Thyroid gland (tissue), 4 donors: ENCODE measurements at regions not wholly inside any gene's neighbourhood (a gene's known extent, or its start where the extent isn't known, plus 50 kb on each side); places are given as distances from the start of the nearest gene placed in this dataset.
"Not testable (repeated sequence)": the region's sequence is repeated elsewhere in the genome, so short reads cannot be mapped to it uniquely, and the experiment has no call there.

Experiments
- DNase-seq, 2 donors: peaks; one replicate each; pipeline ENCODE4 v3.0.0-alpha.2; 2019
- H3K27ac ChIP-seq, 3 donors: fragments of 200-600 bp; sonication (generic); 1 replicate in 2 of 3; 2 replicates in 1 of 3; pipeline ENCODE4 v1.5.1; 2016 to 2019; ENCODE audit warnings: mild to moderate bottlenecking in 1 of 3, moderate library complexity in 1 of 3
- H3K27me3 ChIP-seq: fragments of 200-600 bp; sonication (generic); one replicate; pipeline ENCODE4 v1.5.1; 2019
- H3K36me3 ChIP-seq, 2 donors: fragments of 200-600 bp; sonication (generic); one replicate each; pipeline ENCODE4 v1.5.1; 2016 to 2019
- H3K4me1 ChIP-seq, 2 donors: fragments of 200-600 bp; sonication (generic); one replicate each; pipeline ENCODE4 v1.5.1; 2017 to 2019
- H3K4me3 ChIP-seq, 3 donors: fragments of 200-600 bp; sonication (generic); replicated peaks in 1 of 3; 1 replicate in 2 of 3; 2 replicates in 1 of 3; pipeline ENCODE4 v1.5.1; 2016; ENCODE audit warnings: mild to moderate bottlenecking in 1 of 3
- H3K9me3 ChIP-seq: fragments of 200-600 bp; sonication (generic); one replicate; pipeline ENCODE4 v1.5.1; 2017
- CTCF ChIP-seq, 6 experiments: fragments of 200-600 bp in 3 of 6; fragments of 450-650 bp in 3 of 6; sonication (generic) in 3 of 6; IDR thresholded peaks; one replicate each; pipeline ENCODE4 v1.5.1; 2016 to 2019; ENCODE audit warnings: antibody characterized with exemption in 6 of 6, mild to moderate bottlenecking in 2 of 6, inconsistent platforms in 1 of 6, moderate library complexity in 1 of 6
- POLR2A ChIP-seq, 2 donors: fragments of 450-650 bp; IDR thresholded peaks; one replicate each; pipeline ENCODE4 v1.6.1; 2017; ENCODE audit warnings: antibody characterized with exemption in 2 of 2, mild to moderate bottlenecking in 2 of 2, moderate library complexity in 1 of 2
- WGBS, 2 donors: methylation state at CpG; one replicate each; pipeline ENCODE4 v1.1.5; 2017; 5-methylcytosine and 5-hydroxymethylcytosine counted together
- intact Hi-C: fragments of 100-400 bp; cut with DNase I; formaldehyde crosslinking; loops from one replicate; pipeline ENCODE4 v1.15.1; 2023

GRCh38 chr2:140091926-140092325 lies 1311.7 kb upstream of the NXPH2 start:
- TF ChIP-seq CTCF (IDR thresholded peaks at IDR 0.05) (no peak), POLR2A (IDR thresholded peaks at IDR 0.05) (no peak)
- H3K27me3 ChIP-seq, result no peaks in the 10 kb centered on the region
- no peak overlapping the region for H3K4me3 ChIP-seq
- no peaks in the 10 kb centered on the region for H3K4me1 ChIP-seq
- no peak for DNase-seq
- 95 to 96% methylated on average over 1 of the region's 1 CpG for WGBS, 2 donors
- H3K27ac ChIP-seq, result no peak overlapping the region
- intact Hi-C loops, result no loop called here
- no peaks in the 10 kb centered on the region for H3K36me3 ChIP-seq
- no peaks in the 10 kb centered on the region for H3K9me3 ChIP-seq

GRCh38 chr2:140086964-140087363 lies 1306.8 kb upstream of the NXPH2 start:
- no peak for DNase-seq
- Histone ChIP-seq H3K4me3 (no peak overlapping the region), H3K36me3 (no peaks in the 10 kb centered on the region), H3K4me1 (no peaks in the 10 kb centered on the region), H3K9me3 (no peaks in the 10 kb centered on the region), H3K27me3 (no peaks in the 10 kb centered on the region), H3K27ac (no peak overlapping the region)
- no peak for TF ChIP-seq POLR2A (IDR thresholded peaks at IDR 0.05)
- TF ChIP-seq CTCF (IDR thresholded peaks at IDR 0.05), result no peak
- 84 to 91% methylated on average over 1 of the region's 1 CpG for WGBS, 2 donors
- intact Hi-C loops, result no loop called here

GRCh38 chr2:140085674-140086073 lies 1305.5 kb upstream of the NXPH2 start:
- no peaks in the 10 kb centered on the region for H3K27me3 ChIP-seq
- H3K27ac ChIP-seq, result no peak overlapping the region
- no peak overlapping the region for H3K4me3 ChIP-seq
- H3K9me3 ChIP-seq, result no peaks in the 10 kb centered on the region
- TF ChIP-seq POLR2A (IDR thresholded peaks at IDR 0.05) (no peak), CTCF (IDR thresholded peaks at IDR 0.05) (no peak)
- no peaks in the 10 kb centered on the region for H3K36me3 ChIP-seq
- intact Hi-C loops, result no loop called here
- no peak for DNase-seq
- no peaks in the 10 kb centered on the region for H3K4me1 ChIP-seq

GRCh38 chr2:140079038-140079437 lies 1298.8 kb upstream of the NXPH2 start:
- H3K4me1 ChIP-seq, result no peaks in the 10 kb centered on the region
- H3K27ac ChIP-seq, result no peak overlapping the region
- no peak for TF ChIP-seq CTCF (IDR thresholded peaks at IDR 0.05)
- TF ChIP-seq POLR2A (IDR thresholded peaks at IDR 0.05), result no peak
- H3K36me3 ChIP-seq, result no peaks in the 10 kb centered on the region
- no peak overlapping the region for H3K4me3 ChIP-seq
- H3K9me3 ChIP-seq, result no peaks in the 10 kb centered on the region
- H3K27me3 ChIP-seq, result no peaks in the 10 kb centered on the region
- DNase-seq, result no peak
- intact Hi-C loops, result no loop called here

GRCh38 chr2:140076164-140076563 lies 1296.0 kb upstream of the NXPH2 start:
- no peaks in the 10 kb centered on the region for H3K36me3 ChIP-seq
- no peaks in the 10 kb centered on the region for H3K9me3 ChIP-seq
- no peak overlapping the region for H3K27ac ChIP-seq
- WGBS, 2 donors, result 91 to 96% methylated on average over 2 of the region's 2 CpGs
- no peaks in the 10 kb centered on the region for H3K4me1 ChIP-seq
- H3K27me3 ChIP-seq, result no peaks in the 10 kb centered on the region
- no peak for DNase-seq
- intact Hi-C loops, result no loop called here
- TF ChIP-seq CTCF (IDR thresholded peaks at IDR 0.05), result no peak
- TF ChIP-seq POLR2A (IDR thresholded peaks at IDR 0.05), result no peak
- H3K4me3 ChIP-seq, result no peak overlapping the region

GRCh38 chr2:140073763-140074162 lies 1293.6 kb upstream of the NXPH2 start:
- WGBS, 2 donors, result 97 to 100% methylated on average over 3 to 5 of the region's 30 CpGs
- H3K27ac ChIP-seq, H3K36me3 ChIP-seq, H3K4me1 ChIP-seq, H3K9me3 ChIP-seq, intact Hi-C loops, DNase-seq, H3K4me3 ChIP-seq, H3K27me3 ChIP-seq: not testable (repeated sequence)
